ENCODE measurements at regions not wholly inside any gene's neighbourhood (a gene's known extent, or its start where the extent isn't known, plus 50 kb on each side); places are given as distances from the start of the nearest gene placed in this dataset.

- DNase-seq = no peak
- Histone ChIP-seq H3K4me3 (ENCODE audit: low read depth in 2 of 2, low read length in 1 of 2) (no peak overlapping the region), H3F3A (replicated peaks; ENCODE audit: insufficient read depth) (no peaks in the 10 kb centered on the region), H3K9ac (no peak overlapping the region), H3K27me3 (ENCODE audit: insufficient read depth) (no peaks in the 10 kb centered on the region), H3K4me2 (no peak overlapping the region), H3K9me2 (no peaks in the 10 kb centered on the region), H3K27ac (ENCODE audit: low read depth in 2 of 2, low read length in 1 of 2) (no peak overlapping the region), H3K79me2 (ENCODE audit: insufficient read depth) (no peaks in the 10 kb centered on the region), H3K4me1 (ENCODE audit: control insufficient read depth in 1 of 2, insufficient read depth in 2 of 2, low read depth in 1 of 2, low read length in 1 of 2) (peaks cover 0 to 6% of the 10 kb centered on the region in 2 experiments; a peak in 2 of 4 replicates), H3K36me3 (replicated peaks in 1 of 2; ENCODE audit: control insufficient read depth in 1 of 2, insufficient read depth in 2 of 2, low read length in 1 of 2) (no peaks in the 10 kb centered on the region), H4K20me1 (ENCODE audit: insufficient read depth) (no peaks in the 10 kb centered on the region), H2AFZ (ENCODE audit: low read depth) (no peak overlapping the region), H3K9me3 (no peaks in the 10 kb centered on the region)
- ChIA-PET CTCF (no interaction called here), POLR2A (interaction anchor here (0.5 kb wide), 1 partner anchor 96 kb away, joined by 3 read pairs; no protein-coding TSS in a partner anchor)
- 38% methylated on average over 4 of the region's 4 CpGs for WGBS (ENCODE audit: low lambda C conversion rate)
- TF ChIP-seq GABPA (IDR thresholded peaks at IDR 0.05; ENCODE audit: low read depth) = no peak
- no peak for TF ChIP-seq JUND (IDR thresholded peaks at IDR 0.05)
- TF ChIP-seq ELF1 (IDR thresholded peaks at IDR 0.05) = no peak
- TF ChIP-seq RXRA (IDR thresholded peaks at IDR 0.05; ENCODE audit: borderline replicate concordance, low read depth) = no peak
- no peak for TF ChIP-seq CHD2 (IDR thresholded peaks at IDR 0.05; ENCODE audit: low read length, partially characterized antibody)
- TF ChIP-seq CTCF (IDR thresholded peaks at IDR 0.05) = no peak
- TF ChIP-seq TEAD4 (IDR thresholded peaks at IDR 0.05; ENCODE audit: borderline replicate concordance, insufficient read depth) = no peak
- no peak for TF ChIP-seq EZH2phosphoT487 (IDR thresholded peaks at IDR 0.05; ENCODE audit: borderline replicate concordance, low read depth)
- TF ChIP-seq TAF1 (IDR thresholded peaks at IDR 0.05; ENCODE audit: borderline replicate concordance, low read depth, low read length) = no peak
- no peak for TF ChIP-seq RFX5 (IDR thresholded peaks at IDR 0.05; ENCODE audit: low read length)
- no peak for TF ChIP-seq FOXM1 (IDR thresholded peaks at IDR 0.05; ENCODE audit: low read depth)
- no peak for TF ChIP-seq MEF2A (IDR thresholded peaks at IDR 0.05; ENCODE audit: borderline replicate concordance, low read depth)
- no peak for TF ChIP-seq YY1 (IDR thresholded peaks at IDR 0.05; ENCODE audit: low read depth)
Measured at GRCh38 chr9:15081021-15081753, 171.0 kb upstream of the FREM1 start.

GRCh38 chr9:15080401-15080800, 170.2 kb upstream of the FREM1 start:
- H3K27me3 ChIP-seq (ENCODE audit: insufficient read depth) = no peaks in the 10 kb centered on the region
- H3K9ac ChIP-seq = no peak overlapping the region
- no peaks in the 10 kb centered on the region; a peak in 2 of 4 replicates for H3K4me1 ChIP-seq (ENCODE audit: control insufficient read depth in 1 of 2, insufficient read depth in 2 of 2, low read depth in 1 of 2, low read length in 1 of 2)
- H2AFZ ChIP-seq (ENCODE audit: low read depth) = no peak overlapping the region
- H3K4me3 ChIP-seq (ENCODE audit: low read depth in 2 of 2, low read length in 1 of 2) = no peak overlapping the region
- no peaks in the 10 kb centered on the region for H3F3A ChIP-seq (replicated peaks; ENCODE audit: insufficient read depth)
- no peak overlapping the region for H3K27ac ChIP-seq (ENCODE audit: low read depth in 2 of 2, low read length in 1 of 2)
- WGBS (ENCODE audit: low lambda C conversion rate) = 57% methylated on average over 2 of the region's 3 CpGs
- H4K20me1 ChIP-seq (ENCODE audit: insufficient read depth) = no peaks in the 10 kb centered on the region
- ChIA-PET POLR2A (no interaction called here), CTCF (no interaction called here)
- no peak for DNase-seq
- no peak overlapping the region for H3K4me2 ChIP-seq
- H3K9me3 ChIP-seq = no peaks in the 10 kb centered on the region
- no peaks in the 10 kb centered on the region for H3K9me2 ChIP-seq
- no peaks in the 10 kb centered on the region for H3K36me3 ChIP-seq (replicated peaks in 1 of 2; ENCODE audit: control insufficient read depth in 1 of 2, insufficient read depth in 2 of 2, low read length in 1 of 2)
- no peaks in the 10 kb centered on the region for H3K79me2 ChIP-seq (ENCODE audit: insufficient read depth)
- TF ChIP-seq JUND (IDR thresholded peaks at IDR 0.05) (no peak), GABPA (IDR thresholded peaks at IDR 0.05; ENCODE audit: low read depth) (no peak), MEF2A (IDR thresholded peaks at IDR 0.05; ENCODE audit: borderline replicate concordance, low read depth) (no peak), TEAD4 (IDR thresholded peaks at IDR 0.05; ENCODE audit: borderline replicate concordance, insufficient read depth) (no peak), USF2 (IDR thresholded peaks at IDR 0.05; ENCODE audit: borderline replicate concordance, low read depth, low read length) (no peak), RXRA (IDR thresholded peaks at IDR 0.05; ENCODE audit: borderline replicate concordance, low read depth) (no peak), CTCF (IDR thresholded peaks at IDR 0.05) (no peak), PBX3 (IDR thresholded peaks at IDR 0.05) (no peak), USF1 (IDR thresholded peaks at IDR 0.05; ENCODE audit: borderline replicate concordance, low read depth) (no peak), NRF1 (IDR thresholded peaks at IDR 0.05; ENCODE audit: low read depth, low read length) (no peak), GATA2 (CRISPR knock-in tag; IDR thresholded peaks at IDR 0.05) (no peak)

All from SK-N-SH (cell line).